MCF 10A (cell line): ENCODE measurements at regions not wholly inside any gene's neighbourhood (a gene's known extent, or its start where the extent isn't known, plus 50 kb on each side); places are given as distances from the start of the nearest gene placed in this dataset.

Source experiments
- BruUV-seq: library from RNA; stranded (reverse); fragments of 400-500 nt; replicated peaks from 2 replicates; lab custom pipeline; 2021; lab: Mats Ljungman, UMichigan
- CTCF ChIA-PET: fragments of 300-600 bp; sonication (Branson Sonifier 250); formaldehyde crosslinking; extraction: SDS; loops from one replicate; lab custom pipeline; 2021; ENCODE audit warnings: antibody characterized with exemption, inconsistent platforms; lab: Yijun Ruan, JAX
- POLR2A ChIA-PET: fragments of 300-600, 350-650 bp; sonication (Branson Sonifier 250); formaldehyde crosslinking; extraction: SDS; loops from one replicate; lab custom pipeline; 2020; ENCODE audit warnings: antibody characterized with exemption, inconsistent platforms; lab: Yijun Ruan, JAX
- DNase-seq: peaks from one replicate; pipeline ENCODE4 v3.0.0-alpha.2; 2018; ENCODE audit not compliant: unreplicated experiment
- H3K27ac Mint-ChIP-seq: one replicate; pipeline ENCODE4 v1.8.0; 2022; ENCODE audit warnings: mild to moderate bottlenecking, low read depth, mixed read lengths; ENCODE audit not compliant: unreplicated experiment
- H3K27me3 Mint-ChIP-seq: one replicate; pipeline ENCODE4 v1.8.0; 2022; ENCODE audit warnings: mixed read lengths; ENCODE audit not compliant: insufficient read depth, unreplicated experiment
- H3K36me3 Mint-ChIP-seq: one replicate; pipeline ENCODE4 v1.8.0; 2022; ENCODE audit warnings: mild to moderate bottlenecking, moderate library complexity, mixed read lengths; ENCODE audit not compliant: insufficient read depth, unreplicated experiment
- H3K4me1 Mint-ChIP-seq: one replicate; pipeline ENCODE4 v1.8.0; 2022; ENCODE audit warnings: mixed read lengths; ENCODE audit not compliant: insufficient read depth, unreplicated experiment
- H3K4me3 Mint-ChIP-seq: one replicate; pipeline ENCODE4 v1.8.0; 2022; ENCODE audit warnings: mild to moderate bottlenecking, moderate library complexity, mixed read lengths; ENCODE audit not compliant: unreplicated experiment
- H3K9me3 Mint-ChIP-seq: one replicate; pipeline ENCODE4 v1.8.0; 2022; ENCODE audit warnings: mixed read lengths; ENCODE audit not compliant: unreplicated experiment
- intact Hi-C: fragments of 100-400 bp; cut with micrococcal nuclease; formaldehyde crosslinking; loops from 2 replicates; pipeline ENCODE4 v1.14.1; 2022
- TF ChIP-seq, protein P1 (sequence below): fragments of 200-600 bp; IDR thresholded peaks from one replicate; pipeline ENCODE4 v1.8.0; 2022; ENCODE audit warnings: antibody characterized with exemption, mild to moderate bottlenecking; ENCODE audit not compliant: unreplicated experiment

DNA sequence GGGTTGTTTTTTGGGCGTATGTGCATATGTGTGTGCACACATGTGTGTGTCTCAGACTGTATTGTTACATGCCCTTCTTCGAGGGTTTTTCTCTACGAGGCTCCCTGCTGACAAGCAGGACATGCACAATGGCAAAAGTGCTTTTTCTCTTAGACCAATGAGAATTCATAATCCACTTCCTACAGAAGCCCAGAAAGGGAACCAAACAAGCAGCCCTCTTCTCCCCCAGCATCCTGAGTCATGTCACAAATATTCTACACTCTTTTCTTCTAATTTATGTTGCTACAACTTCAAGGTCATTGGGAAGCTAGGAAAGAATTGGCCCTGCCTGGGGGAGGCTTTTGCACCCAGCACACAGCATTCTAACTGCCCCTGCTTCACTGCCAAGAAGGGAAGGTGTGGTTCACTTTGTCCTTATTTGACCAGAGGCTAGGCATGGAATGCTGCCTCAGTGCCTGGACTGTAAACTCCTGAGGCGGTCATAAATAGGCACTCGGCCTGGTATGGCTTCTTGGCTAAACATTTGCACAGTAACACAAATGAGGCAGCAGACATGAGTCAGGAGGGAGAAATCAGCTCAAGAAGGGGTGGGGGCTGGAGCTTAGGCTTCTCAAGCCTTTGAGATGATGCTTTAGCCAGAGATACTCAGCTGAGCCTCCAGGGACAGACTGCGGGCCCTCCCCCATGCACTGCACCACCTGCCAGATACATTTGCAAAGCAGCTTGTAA lies 92.7 kb upstream of the KLF7 start:
- intact Hi-C loops = loop anchor here (1.0 kb wide), 2 partner anchors 92 to 137 kb away; no protein-coding TSS in a partner anchor
- DNase-seq = peak; percentile 91
- Mint-ChIP-seq H3K4me1 (peaks cover 65% of the 10 kb centered on the region), H3K27ac (peak overlapping the region; percentile 84), H3K36me3 (peaks cover 7% of the 10 kb centered on the region), H3K4me3 (peak overlapping the region; percentile 26), H3K9me3 (no peaks in the 10 kb centered on the region), H3K27me3 (no peaks in the 10 kb centered on the region)
- CTCF ChIA-PET = interaction anchor here (1.1 to 1.6 kb wide), 5 partner anchors 20 to 215 kb away, joined by 3 to 6 read pairs (median 4); no protein-coding TSS in a partner anchor
- TF ChIP-seq, protein P1, sequence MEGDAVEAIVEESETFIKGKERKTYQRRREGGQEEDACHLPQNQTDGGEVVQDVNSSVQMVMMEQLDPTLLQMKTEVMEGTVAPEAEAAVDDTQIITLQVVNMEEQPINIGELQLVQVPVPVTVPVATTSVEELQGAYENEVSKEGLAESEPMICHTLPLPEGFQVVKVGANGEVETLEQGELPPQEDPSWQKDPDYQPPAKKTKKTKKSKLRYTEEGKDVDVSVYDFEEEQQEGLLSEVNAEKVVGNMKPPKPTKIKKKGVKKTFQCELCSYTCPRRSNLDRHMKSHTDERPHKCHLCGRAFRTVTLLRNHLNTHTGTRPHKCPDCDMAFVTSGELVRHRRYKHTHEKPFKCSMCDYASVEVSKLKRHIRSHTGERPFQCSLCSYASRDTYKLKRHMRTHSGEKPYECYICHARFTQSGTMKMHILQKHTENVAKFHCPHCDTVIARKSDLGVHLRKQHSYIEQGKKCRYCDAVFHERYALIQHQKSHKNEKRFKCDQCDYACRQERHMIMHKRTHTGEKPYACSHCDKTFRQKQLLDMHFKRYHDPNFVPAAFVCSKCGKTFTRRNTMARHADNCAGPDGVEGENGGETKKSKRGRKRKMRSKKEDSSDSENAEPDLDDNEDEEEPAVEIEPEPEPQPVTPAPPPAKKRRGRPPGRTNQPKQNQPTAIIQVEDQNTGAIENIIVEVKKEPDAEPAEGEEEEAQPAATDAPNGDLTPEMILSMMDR = no peak
- POLR2A ChIA-PET = interaction anchor here (0.6 to 11.5 kb wide), 22 partner anchors 10 to 664 kb away, joined by 3 to 158 read pairs (median 4); partner anchors contain the start of gene KLF7
- BruUV-seq = no TSS peak

- Mint-ChIP-seq H3K4me1 (peaks cover 49% of the 10 kb centered on the region), H3K27me3 (no peaks in the 10 kb centered on the region), H3K9me3 (no peaks in the 10 kb centered on the region), H3K36me3 (peaks cover 7% of the 10 kb centered on the region), H3K4me3 (no peak overlapping the region), H3K27ac (peak overlapping the region; percentile 84)
- no TSS peak for BruUV-seq
- ChIA-PET POLR2A (interaction anchor here (1.4 to 11.5 kb wide), 3 partner anchors 70 to 95 kb away, joined by 4 to 158 read pairs (median 17); partner anchors contain the start of gene KLF7), CTCF (no interaction called here)
- TF ChIP-seq, protein P1 = no peak
- intact Hi-C loops = no loop called here
- DNase-seq = no peak
These were observed 94.3 kb upstream of the KLF7 start for GRCh38 chr2:207260021-207260420.

DNA sequence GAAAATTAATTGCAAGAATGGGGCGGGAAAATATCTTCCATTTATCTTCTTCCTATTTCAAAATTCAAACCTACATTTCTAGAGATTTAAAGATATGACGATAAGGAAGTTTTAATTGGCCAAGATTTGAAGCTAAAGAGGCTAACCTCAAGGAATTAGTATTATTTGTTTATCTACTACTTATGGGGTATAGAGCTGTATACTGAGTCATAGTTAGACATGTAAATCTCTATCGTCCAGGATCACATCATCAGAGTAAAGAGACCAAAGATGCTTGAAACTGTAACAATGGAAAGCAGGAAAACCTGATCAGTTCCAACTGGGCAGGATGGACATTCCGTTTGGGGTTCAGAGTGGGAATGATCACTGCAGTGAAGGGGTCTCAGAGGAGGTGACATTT lies 95.2 kb upstream of the KLF7 start:
- TF ChIP-seq, protein P1 = no peak
- ChIA-PET CTCF (interaction anchor here (0.6 to 0.9 kb wide), 2 partner anchors 22 to 27 kb away, joined by 3 to 5 read pairs; no protein-coding TSS in a partner anchor), POLR2A (interaction anchor here (1.4 to 11.5 kb wide), 2 partner anchors 77 to 96 kb away, joined by 4 to 158 read pairs; partner anchors contain the start of gene KLF7)
- no TSS peak for BruUV-seq
- Mint-ChIP-seq H3K27me3 (no peaks in the 10 kb centered on the region), H3K9me3 (no peaks in the 10 kb centered on the region), H3K36me3 (peaks cover 7% of the 10 kb centered on the region), H3K4me3 (no peak overlapping the region), H3K27ac (peak overlapping the region; percentile 11), H3K4me1 (peaks cover 40% of the 10 kb centered on the region)
- intact Hi-C loops = no loop called here
- DNase-seq = no peak

GRCh38 chr2:207264310-207264709 lies 98.6 kb upstream of the KLF7 start:
- no TSS peak for BruUV-seq
- DNase-seq = no peak
- ChIA-PET POLR2A (interaction anchor here (1.3 kb wide), 1 partner anchor 24 kb away, joined by 5 read pairs; no protein-coding TSS in a partner anchor), CTCF (interaction anchor here (1.1 kb wide), 1 partner anchor 22 kb away, joined by 4 read pairs; no protein-coding TSS in a partner anchor)
- H3K9me3 Mint-ChIP-seq = no peaks in the 10 kb centered on the region
- intact Hi-C loops = no loop called here
- H3K36me3 Mint-ChIP-seq = no peaks in the 10 kb centered on the region
- H3K27ac Mint-ChIP-seq = no peak overlapping the region
- peaks cover 12% of the 10 kb centered on the region for H3K4me1 Mint-ChIP-seq
- TF ChIP-seq, protein P1 = no peak
- no peaks in the 10 kb centered on the region for H3K27me3 Mint-ChIP-seq
- H3K4me3 Mint-ChIP-seq = no peak overlapping the region
